Activated CD4-positive, CD25-positive, alpha-beta regulatory T cell treated with anti-CD3 and anti-CD28 coated beads, Interleukin-2, amount 50 U/mL, for 24 hours (primary cell): ENCODE measurements at regions not wholly inside any gene's neighbourhood (a gene's known extent, or its start where the extent isn't known, plus 50 kb on each side); places are given as distances from the start of the nearest gene placed in this dataset.
A peak's percentile ranks its signal among the peaks of the same experiment; 100 is the strongest.
"Not testable (repeated sequence)": the region's sequence is repeated elsewhere in the genome, so short reads cannot be mapped to it uniquely, and the experiment has no call there.

Source experiments
- ATAC-seq, 2 donors: fragments of 150-1000 bp; cut with Tn5 transposase; one replicate each; pipeline ENCODE4 v1.10.0; 2021; ENCODE audit warnings: mild to moderate bottlenecking in 1 of 2, moderate library complexity in 1 of 2

- ATAC-seq = peak; percentile 63 to 70
These were observed 149.7 kb upstream of the TNFAIP3 start for GRCh38 chr6:137717074-137718073.

- not testable (repeated sequence) for ATAC-seq
These were observed 148.2 kb upstream of the TNFAIP3 start for GRCh38 chr6:137718903-137719302.

- ATAC-seq = peak; percentile 87
These were observed 144.2 kb upstream of the TNFAIP3 start for GRCh38 chr6:137722749-137723272.

GRCh38 chr6:137723273-137724017, 143.6 kb upstream of the TNFAIP3 start:
- ATAC-seq = no peak

- ATAC-seq = no peak
These were observed 143.0 kb upstream of the TNFAIP3 start for GRCh38 chr6:137724018-137724403.

GRCh38 chr6:137724495-137725211, 142.4 kb upstream of the TNFAIP3 start:
- ATAC-seq = no peak

- ATAC-seq = peak; percentile 67 to 68
These were observed 141.1 kb upstream of the TNFAIP3 start for GRCh38 chr6:137725949-137726348.

- ATAC-seq = no peak
These were observed 140.5 kb upstream of the TNFAIP3 start for GRCh38 chr6:137726582-137726981.

- no peak for ATAC-seq
These were observed 139.8 kb upstream of the TNFAIP3 start for GRCh38 chr6:137727216-137727765.

GRCh38 chr6:137728386-137729349, 138.4 kb upstream of the TNFAIP3 start:
- ATAC-seq = no peak

GRCh38 chr6:137729866-137730629, 137.0 kb upstream of the TNFAIP3 start:
- ATAC-seq = no peak

- ATAC-seq = no peak
These were observed 135.5 kb upstream of the TNFAIP3 start for GRCh38 chr6:137731600-137731959.

GRCh38 chr6:137731960-137732616, 135.0 kb upstream of the TNFAIP3 start:
- no peak for ATAC-seq

- ATAC-seq = no peak
These were observed 133.7 kb upstream of the TNFAIP3 start for GRCh38 chr6:137733372-137733771.

- no peak for ATAC-seq
These were observed 132.8 kb upstream of the TNFAIP3 start for GRCh38 chr6:137734005-137734874.

- ATAC-seq = no peak
These were observed 132.2 kb upstream of the TNFAIP3 start for GRCh38 chr6:137734875-137735182.

- ATAC-seq = peak; percentile 89 to 92
These were observed 130.8 kb upstream of the TNFAIP3 start for GRCh38 chr6:137736048-137736818.

GRCh38 chr6:137736911-137737310, 130.1 kb upstream of the TNFAIP3 start:
- ATAC-seq = no peak
